Ascending aorta (tissue), 2 donors: ENCODE measurements at regions not wholly inside any gene's neighbourhood (a gene's known extent, or its start where the extent isn't known, plus 50 kb on each side); places are given as distances from the start of the nearest gene placed in this dataset.
A peak's percentile ranks its signal among the peaks of the same experiment; 100 is the strongest.

ENCODE experiments used
- DNase-seq, 2 donors: peaks; one replicate each; pipeline ENCODE4 v3.0.0-alpha.2; 2019; ENCODE audit warnings: low spot score in 2 of 2
- H3K27ac ChIP-seq, 2 donors: fragments of 200-600 bp; sonication (generic); one replicate each; pipeline ENCODE4 v1.5.1; 2016 to 2017; ENCODE audit warnings: mild to moderate bottlenecking in 1 of 2
- H3K27me3 ChIP-seq: fragments of 200-600 bp; sonication (generic); one replicate; pipeline ENCODE4 v1.5.1; 2017
- H3K36me3 ChIP-seq, 2 donors: fragments of 200-600 bp; sonication (generic); one replicate each; pipeline ENCODE4 v1.5.1; 2016
- H3K4me1 ChIP-seq, 2 donors: fragments of 200-600 bp; sonication (generic); one replicate each; pipeline ENCODE4 v1.5.1; 2016 to 2017; ENCODE audit warnings: mild to moderate bottlenecking in 1 of 2
- H3K4me3 ChIP-seq, 2 donors: fragments of 200-600 bp; sonication (generic); one replicate each; pipeline ENCODE4 v1.5.1; 2016 to 2017; ENCODE audit warnings: mild to moderate bottlenecking in 1 of 2
- H3K9me3 ChIP-seq, 2 donors: fragments of 200-600 bp; sonication (generic); one replicate each; pipeline ENCODE4 v1.5.1; 2016
- CTCF ChIP-seq, 3 experiments: fragments of 200-600 bp in 2 of 3; fragments of 450-650 bp in 1 of 3; sonication (generic) in 2 of 3; IDR thresholded peaks; one replicate each; pipeline ENCODE4 v1.5.1; 2016 to 2019; ENCODE audit warnings: antibody characterized with exemption in 3 of 3, mild to moderate bottlenecking in 1 of 3, moderate library complexity in 1 of 3
- intact Hi-C: fragments of 100-400 bp; cut with DNase I; formaldehyde crosslinking; loops from one replicate; pipeline ENCODE4 v1.15.1; 2023

DNA sequence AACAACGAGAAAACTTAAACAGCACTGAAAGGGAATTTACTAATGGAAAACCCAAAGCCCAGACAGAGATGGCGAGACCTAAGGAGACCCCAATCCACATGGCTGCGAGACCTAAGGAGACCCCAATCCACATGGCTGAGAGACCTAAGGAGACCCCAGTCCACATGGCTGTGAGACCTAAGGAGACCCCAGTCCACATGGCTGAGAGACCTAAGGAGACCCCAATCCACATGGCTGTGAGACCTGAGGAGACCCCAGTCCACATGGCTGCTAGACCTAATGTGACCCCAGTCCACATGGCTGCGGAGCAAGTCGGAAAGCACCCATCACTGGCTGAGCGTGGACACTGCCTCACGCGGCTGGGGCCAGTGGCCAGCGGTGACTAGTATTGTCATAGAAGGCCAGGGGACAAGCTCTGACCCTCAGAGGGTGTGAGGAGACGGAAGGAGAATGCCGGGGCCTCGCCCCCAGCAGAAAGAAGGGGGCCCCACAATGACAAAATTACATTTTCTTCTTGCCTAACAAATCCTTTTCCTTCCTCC is 241.8 kb downstream of the C16orf95 start:
- Histone ChIP-seq H3K9me3 (peaks cover 8 to 9% of the 10 kb centered on the region in 2 donors), H3K4me1 (no peaks in the 10 kb centered on the region), H3K27ac (no peak overlapping the region), H3K36me3 (no peaks in the 10 kb centered on the region), H3K4me3 (no peak overlapping the region), H3K27me3 (no peaks in the 10 kb centered on the region)
- intact Hi-C loops, result no loop called here
- no peak for DNase-seq
- no peak for TF ChIP-seq CTCF (IDR thresholded peaks at IDR 0.05)

DNA sequence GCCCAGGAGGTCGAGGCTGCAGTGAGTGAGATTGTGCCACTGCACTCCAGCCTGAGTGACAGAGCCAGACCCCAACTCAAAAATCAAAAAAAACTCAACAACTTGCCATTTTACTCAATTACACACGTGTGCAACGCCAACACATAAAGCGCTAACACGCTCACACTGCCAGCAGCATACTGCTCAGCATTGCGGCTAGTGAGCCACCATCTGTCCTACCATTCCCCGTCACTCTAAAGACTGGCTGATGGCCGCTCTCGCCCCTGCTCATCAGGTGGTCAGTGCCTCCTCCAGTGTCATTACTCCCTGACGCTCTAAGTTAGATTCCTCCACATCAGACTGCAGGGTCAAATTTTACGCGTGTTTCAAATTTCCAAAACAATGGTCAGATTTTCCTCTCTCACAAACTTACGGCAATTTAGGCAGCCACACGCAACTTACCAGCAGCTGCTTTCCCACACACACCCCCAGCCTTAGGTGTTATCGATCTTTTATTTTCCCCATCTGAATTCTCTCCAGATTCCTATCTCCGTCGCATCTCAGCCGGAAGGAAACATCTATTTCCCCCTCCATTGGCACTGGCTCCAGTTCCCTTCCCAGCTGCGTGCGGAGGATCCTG is 240.8 kb downstream of the C16orf95 start:
- Histone ChIP-seq H3K9me3 (peaks cover 15 to 18% of the 10 kb centered on the region in 2 donors), H3K27ac (no peak overlapping the region), H3K4me3 (no peak overlapping the region), H3K27me3 (no peaks in the 10 kb centered on the region), H3K36me3 (no peaks in the 10 kb centered on the region), H3K4me1 (no peaks in the 10 kb centered on the region)
- no peak for TF ChIP-seq CTCF (IDR thresholded peaks at IDR 0.05)
- no peak for DNase-seq
- intact Hi-C loops, result no loop called here

GRCh38 chr16:87076950-87077749 is 240.0 kb downstream of the C16orf95 start:
- Histone ChIP-seq H3K4me3 (no peak overlapping the region), H3K36me3 (no peaks in the 10 kb centered on the region), H3K4me1 (no peaks in the 10 kb centered on the region), H3K27ac (no peak overlapping the region), H3K9me3 (peaks cover 15 to 22% of the 10 kb centered on the region in 2 donors), H3K27me3 (no peaks in the 10 kb centered on the region)
- DNase-seq, result no peak
- intact Hi-C loops, result no loop called here
- peak in 2 of 3 experiments; percentile 40 to 51 for TF ChIP-seq CTCF (IDR thresholded peaks at IDR 0.05)

DNA sequence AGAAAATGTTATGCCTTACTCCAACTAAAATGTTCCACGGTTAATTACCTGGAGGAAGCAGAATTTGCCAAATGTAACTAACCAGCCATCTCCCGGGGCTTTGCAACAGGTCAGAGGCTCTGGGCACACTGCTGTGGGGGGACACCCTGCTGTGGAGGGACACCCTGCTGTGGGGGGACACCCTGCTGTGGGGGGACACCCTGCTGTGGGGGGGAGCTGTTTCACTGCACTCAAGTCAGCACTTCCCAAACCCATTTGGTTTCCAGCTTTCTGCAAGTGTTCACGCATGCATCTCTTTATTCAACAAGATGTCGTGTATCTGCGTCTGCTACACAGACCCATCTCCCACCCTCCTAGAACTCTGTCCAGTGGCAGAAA is 239.5 kb downstream of the C16orf95 start:
- Histone ChIP-seq H3K9me3 (peaks cover 15 to 22% of the 10 kb centered on the region in 2 donors), H3K27me3 (no peaks in the 10 kb centered on the region), H3K36me3 (no peaks in the 10 kb centered on the region), H3K4me3 (no peak overlapping the region), H3K4me1 (no peaks in the 10 kb centered on the region), H3K27ac (no peak overlapping the region)
- DNase-seq, result no peak
- intact Hi-C loops, result no loop called here
- no peak for TF ChIP-seq CTCF (IDR thresholded peaks at IDR 0.05)

DNA sequence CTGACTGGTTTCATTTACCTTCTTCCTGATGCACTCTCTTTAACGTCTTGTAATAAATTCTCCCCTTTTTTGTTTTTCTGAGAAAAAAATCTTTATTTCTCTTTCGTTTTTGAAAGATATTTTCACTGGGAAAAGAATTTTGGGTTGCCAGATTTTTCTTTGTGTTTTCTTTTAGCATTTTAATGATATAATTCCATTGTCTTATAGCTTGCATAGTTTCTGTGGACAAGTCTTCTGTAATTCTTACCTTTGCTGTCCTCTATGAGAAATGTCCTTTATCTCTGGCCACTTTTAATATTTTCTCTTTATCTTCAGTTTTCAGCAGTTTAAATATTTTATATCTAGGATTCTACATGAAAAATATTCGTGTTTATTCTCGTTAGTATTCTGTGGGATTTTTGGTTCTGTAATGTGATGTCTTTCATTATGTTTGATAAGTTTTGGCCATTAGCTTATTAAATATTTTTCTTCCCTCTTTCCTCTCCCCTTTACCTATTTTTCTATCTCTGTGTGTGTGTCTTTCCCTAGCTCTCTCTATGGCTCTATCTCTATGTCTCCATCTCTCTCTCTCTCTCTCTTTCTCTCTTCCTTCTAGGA is 236.5 kb downstream of the C16orf95 start:
- TF ChIP-seq CTCF (IDR thresholded peaks at IDR 0.05), result no peak

More for the DNA sequence above, 236.5 kb downstream of the C16orf95 start:
- no peaks in the 10 kb centered on the region for H3K36me3 ChIP-seq
- H3K9me3 ChIP-seq, result peaks cover 15 to 30% of the 10 kb centered on the region in 2 donors
- no peak for DNase-seq
- no peaks in the 10 kb centered on the region for H3K4me1 ChIP-seq
- H3K27ac ChIP-seq, result no peak overlapping the region
- no peaks in the 10 kb centered on the region for H3K27me3 ChIP-seq
- intact Hi-C loops, result loop anchor here (10.0 kb wide), 1 partner anchor 64 kb away; no protein-coding TSS in a partner anchor
- H3K4me3 ChIP-seq, result no peak overlapping the region
